ENCODE measurements at regions not wholly inside any gene's neighbourhood (a gene's known extent, or its start where the extent isn't known, plus 50 kb on each side); places are given as distances from the start of the nearest gene placed in this dataset.

DNA sequence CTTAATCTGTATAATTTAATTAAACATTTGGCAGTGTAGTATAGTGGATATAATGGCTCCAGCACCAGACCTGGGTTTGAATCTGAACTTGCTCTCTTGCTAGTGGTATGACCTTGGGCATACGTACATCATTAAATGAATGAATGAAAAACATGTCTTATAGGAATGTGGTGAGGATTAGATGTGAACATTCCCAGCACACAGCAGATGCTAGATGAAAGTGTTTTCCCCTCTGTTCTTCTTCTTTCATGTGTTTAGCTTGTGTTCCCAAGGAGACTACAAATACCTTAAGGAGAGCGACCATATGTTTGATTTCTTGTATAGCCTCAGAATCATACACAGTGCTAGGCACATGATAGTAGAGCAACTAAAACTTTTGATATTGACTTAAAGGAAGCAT lies 56.5 kb downstream of the CT47B1 start:
- no peak for DNase-seq (ENCODE audit: low spot score)

DNA sequence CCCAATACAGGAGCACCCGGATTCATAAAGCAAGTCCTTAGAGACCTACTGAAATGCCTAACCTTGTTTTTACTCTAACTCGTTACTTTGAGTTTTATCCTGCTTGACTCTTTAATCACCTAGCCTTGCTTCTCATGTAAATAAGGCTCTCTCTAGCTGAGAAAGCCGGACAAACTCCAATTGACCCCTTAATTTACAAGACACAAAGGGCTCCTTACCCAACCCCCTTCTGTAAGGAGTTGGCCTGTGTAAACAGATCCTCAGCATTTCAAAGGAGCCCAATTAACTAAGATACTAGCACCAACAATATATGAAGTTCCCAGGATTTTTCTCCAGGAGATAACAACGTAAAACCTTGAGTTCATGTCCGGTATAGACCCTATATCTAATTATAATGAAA lies 61.7 kb downstream of the CT47B1 start:
- DNase-seq (ENCODE audit: low spot score) = no peak

DNA sequence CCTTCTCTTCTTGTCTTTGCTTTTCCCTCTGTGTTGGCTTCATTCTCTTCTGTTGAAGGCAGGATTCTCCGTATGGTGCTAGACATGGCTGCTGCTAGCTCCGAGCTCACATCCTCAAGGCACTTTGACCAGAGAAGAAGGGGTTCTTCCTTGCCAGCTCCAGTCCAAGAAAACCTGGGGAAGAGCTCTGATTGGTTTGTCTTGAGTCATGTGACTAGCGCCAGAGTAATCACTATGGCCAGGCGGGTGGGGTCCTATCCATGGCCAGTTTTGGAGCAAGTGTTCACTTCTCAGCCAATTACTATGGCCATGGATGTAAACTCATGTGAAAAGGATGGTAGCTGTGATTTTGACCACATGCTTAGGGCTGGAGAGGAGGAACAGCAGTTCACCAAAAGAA lies 74.2 kb downstream of the CT47B1 start:
- DNase-seq (ENCODE audit: low spot score) = no peak

DNA sequence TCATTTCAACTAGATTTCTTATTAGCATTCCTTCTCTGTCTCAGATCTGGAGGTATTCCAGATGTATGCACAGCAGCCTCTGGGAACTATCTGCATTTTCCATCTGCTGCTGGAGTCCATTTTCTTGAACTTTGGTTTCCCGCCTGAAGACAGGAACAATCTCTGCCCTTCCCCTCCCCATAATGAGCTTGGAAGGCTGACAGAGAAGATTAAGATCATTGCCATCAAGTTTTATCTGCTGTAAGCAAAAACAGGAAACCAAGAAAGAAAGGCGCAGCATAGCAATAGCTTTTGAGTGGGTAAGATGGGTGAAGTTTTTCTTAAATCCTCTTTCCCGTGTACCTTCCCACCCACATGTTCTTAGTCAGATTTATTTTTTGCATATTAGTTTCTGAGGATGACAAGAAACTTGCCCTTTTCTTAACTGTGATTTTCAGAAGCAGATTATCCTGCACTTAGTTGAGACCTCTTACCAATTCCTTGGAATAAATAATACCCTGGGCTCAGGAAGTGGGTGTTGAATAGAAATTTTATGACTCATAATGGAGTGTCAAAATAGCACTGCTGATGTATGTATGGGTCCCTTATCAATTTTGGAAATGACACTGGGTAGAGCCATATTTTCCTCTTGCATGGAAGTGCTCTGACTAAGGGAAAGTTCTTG lies 78.3 kb downstream of the CT47B1 start:
- no peak for DNase-seq (ENCODE audit: low spot score)

DNA sequence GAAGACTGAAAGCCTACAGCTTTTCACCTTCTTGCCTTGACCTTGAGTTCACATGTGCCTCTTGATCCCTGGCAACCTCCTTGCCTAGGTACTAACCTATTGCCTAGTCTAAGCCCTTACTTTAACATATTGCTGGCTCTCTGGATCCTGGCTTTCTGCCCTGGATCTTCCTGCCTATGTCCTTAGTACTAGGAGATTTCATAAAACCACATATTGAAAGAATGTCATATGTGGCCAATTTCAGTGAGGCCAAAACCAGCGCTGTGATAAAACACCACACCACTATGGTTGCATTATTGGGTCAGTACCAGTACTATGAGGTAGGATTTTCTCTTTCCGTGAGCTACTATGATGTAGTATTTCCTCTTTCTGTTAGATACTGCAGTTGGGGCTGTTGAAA lies 80.4 kb downstream of the CT47B1 start:
- no peak for DNase-seq (ENCODE audit: low spot score)

DNA sequence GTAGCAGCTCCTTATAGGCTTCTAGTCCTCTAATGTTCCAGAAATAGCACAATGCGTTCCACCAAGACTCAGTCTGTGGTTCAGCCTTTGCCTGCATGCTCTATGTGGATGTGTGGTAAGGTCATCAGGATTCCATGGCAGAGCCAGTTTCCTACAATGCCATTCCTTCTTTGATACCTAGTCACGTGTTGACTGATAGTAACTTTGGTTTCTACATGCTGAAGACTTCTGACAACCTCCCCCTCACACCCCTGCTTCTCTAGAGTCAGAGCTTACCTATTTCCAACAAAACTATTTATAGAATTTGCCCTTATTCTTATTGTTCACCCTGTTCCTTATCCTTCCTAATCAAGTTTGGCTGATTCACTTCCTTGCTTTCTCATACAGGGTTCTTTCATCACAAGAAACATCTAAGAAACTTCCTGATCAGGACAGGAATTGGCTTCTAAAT lies 81.1 kb downstream of the CT47B1 start:
- no peak for DNase-seq (ENCODE audit: low spot score)

DNA sequence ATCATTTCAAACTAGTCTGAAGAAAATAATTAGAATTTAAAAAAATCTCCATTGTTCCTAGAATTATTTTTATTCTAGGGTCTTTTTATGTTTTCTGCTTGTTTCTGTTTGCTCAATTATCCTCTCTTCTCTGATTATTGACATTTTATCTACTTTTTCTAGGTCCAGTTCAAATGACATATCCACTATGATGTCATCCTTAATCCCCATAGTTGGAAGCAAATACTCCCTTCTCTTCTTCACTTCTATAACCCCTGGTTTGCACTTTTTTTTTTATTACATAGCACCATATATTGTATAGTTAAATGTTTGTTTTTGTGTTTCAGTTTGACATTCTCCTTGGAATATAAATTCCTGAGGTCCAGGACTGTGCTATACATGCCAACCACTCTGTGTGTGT lies 82.6 kb downstream of the CT47B1 start:
- DNase-seq (ENCODE audit: low spot score) = no peak

DNA sequence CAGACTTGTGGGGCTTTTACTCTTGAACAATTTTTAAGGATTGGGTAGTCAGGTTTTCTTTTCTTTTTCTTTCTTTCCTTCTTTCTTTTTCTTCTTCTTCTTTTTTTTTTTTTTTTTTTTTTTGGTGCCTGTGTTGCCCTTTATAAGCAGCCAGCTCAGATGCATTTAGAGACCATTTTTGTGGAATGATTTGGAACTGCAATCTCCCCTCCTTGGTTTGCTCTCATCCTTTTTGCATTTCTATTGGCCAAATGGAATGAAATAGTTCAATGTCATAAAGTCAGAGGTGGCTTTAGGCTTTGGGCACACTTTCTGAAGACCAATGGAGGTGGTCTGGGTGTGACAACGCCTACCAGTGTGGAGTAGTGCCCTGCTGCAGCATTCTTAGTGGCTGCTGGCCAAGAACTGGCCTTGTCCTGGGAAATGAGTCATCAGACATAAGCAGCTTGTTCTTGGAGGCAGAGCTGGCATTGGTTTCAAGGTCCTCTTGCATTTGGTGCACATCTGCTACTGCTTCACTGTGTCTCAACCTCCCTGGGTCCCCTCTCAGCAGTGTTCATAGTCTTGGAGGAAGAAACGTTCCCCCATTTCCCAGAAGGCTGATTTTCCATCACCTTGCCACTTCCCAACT lies 84.5 kb downstream of the CT47B1 start:
- peak; percentile 87 for DNase-seq (ENCODE audit: low spot score)

DNA sequence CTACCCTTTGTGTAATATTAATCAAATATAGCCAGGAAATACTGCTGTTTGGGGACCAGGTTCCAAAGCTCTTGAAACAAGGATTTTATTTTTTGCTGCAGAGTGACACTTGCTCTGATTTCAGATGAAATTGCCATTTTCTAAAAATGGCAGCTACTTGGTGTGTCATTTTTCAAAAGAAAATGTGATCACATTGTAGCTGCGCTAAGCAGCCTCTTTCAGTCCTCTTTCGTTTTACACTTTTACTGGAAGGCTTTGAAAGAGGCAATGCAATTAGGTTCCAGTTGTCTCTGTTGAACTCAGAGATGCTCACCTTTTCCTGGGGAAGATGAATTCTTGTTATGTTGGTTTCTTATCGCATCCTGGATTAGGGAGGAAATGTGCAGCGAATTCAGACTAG lies 85.1 kb downstream of the CT47B1 start:
- no peak for DNase-seq (ENCODE audit: low spot score)

DNA sequence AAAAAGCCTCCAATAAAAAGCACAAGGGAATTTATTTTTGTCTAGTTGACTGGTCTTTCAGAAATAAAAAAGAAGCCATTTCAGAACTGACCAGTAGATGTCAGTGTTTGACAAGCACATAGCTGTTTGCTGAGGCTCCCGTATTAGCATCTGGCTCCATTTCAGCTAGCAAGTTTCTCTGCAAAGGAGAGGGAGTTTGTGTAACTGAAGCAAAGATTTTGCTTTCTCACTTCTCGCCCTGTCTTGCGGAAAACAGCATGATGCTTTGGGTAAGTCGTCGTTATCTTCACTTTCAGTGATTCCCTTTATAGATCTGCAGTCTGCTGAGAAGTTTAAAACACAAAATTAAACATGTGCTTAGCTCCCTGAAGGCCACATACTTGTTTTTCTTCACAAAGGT lies 85.5 kb downstream of the CT47B1 start:
- peak; percentile 66 for DNase-seq (ENCODE audit: low spot score)

DNA sequence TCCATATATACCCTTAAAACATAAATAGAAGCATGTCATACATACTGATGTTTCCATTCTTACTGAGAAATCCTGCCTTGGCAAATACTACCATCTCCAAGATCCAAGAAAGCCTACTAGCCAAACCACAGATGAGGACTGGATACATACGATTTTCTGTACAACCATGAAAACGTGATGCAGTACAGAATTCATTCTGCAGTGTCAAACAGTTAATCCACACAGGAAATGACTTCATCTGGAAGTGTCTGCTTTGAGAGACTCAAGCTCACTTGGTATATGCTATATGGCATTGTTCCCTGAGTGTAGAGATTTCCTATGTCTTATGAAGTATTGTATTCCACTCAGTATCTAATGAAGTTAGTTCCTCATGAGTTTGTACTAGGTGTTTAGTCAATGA lies 94.3 kb downstream of the CT47B1 start:
- peak; percentile 35 for DNase-seq (ENCODE audit: low spot score)

DNA sequence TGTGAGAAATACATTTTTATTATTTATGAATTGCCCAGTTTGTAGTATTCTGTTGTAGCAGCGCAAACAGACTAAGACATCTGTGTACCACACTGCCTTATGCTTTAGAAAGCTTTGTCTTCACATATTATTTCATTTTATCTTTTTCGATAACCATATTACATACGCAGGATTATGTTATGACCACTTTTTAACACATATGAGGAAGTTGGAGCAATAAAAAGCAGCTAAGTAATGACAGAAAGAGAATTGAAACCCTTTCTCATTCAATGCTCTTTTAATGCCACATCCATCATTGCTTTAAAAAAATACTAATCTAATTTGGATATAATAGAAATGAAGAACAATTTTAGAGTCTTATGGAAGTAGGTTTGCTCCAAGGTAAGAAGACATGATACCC lies 99.7 kb downstream of the CT47B1 start:
- no peak for DNase-seq (ENCODE audit: low spot score)

DNA sequence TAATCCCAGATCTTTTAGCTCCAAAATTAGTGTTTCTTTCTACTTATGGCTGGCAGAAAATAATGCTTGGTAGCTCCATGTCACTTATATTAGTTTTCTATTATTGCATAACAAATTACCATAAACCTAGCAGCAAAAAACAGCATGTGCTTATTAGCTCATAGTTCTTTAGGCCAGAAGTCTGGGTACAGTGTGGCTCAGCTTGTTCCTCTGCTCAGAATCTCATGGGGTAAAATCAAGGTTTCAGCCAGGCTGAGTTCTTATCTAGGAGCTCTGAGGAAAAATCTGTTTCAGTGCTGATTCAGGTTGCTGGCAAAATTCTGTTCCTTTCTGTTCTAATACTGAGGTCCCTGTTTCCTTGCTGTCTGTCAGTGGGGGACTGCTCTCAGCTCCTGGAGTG lies 101.1 kb downstream of the CT47B1 start:
- no peak for DNase-seq (ENCODE audit: low spot score)

DNA sequence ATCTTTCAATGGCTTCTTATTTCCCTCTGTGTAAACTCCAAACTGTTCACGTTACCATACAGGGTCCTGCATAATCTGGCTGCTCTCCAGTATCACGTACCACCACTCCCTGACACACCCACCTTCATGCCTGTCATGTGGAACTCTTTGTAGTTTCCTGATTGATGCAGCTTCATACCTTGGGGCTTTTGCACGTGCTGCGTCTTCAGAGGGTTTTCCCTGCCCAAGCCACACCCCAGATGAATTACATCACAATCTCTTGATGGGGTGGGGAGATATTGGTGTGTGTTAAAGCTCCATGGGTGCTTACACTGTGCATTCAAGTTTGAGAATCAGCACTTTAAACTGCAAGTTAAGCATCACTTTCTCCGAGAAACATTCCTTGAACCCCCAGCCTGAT lies 101.9 kb downstream of the CT47B1 start:
- no peak for DNase-seq (ENCODE audit: low spot score)

DNA sequence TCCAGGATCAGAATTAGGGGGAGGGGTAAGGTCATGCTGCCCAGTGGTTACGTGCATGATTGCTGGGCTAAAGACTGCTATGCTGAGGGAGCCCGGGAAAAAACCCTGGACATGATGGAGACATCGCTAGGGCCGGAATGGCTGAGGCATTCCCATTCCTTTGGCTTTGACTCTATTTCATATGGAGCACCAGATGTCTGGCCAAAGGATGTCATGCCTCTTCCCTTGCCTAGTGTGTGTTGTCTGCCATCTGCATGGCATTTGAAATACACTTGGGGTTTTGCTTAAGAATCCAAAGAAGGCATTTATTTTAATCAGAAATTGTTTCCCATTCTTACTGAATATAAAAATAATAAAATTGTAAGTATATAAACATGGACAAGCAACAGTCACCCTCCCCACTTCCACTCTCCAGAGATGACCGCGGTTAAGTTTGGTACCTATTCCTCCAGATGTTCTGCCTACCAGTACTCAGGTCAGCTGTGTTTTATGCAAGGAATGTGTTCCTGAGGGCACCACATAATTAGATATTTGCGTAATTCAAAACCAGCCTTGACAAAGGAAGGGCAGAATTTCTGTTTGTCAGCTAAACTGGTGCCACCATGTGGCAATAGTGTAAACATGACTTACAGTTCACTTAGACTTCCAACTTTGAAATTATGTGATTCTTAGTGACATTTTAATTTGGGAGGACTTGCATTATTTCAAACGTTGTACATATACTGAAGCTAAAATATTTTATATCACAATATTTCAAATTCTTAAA lies 105.9 kb downstream of the CT47B1 start:
- peak; percentile 83 for DNase-seq (ENCODE audit: low spot score)

DNA sequence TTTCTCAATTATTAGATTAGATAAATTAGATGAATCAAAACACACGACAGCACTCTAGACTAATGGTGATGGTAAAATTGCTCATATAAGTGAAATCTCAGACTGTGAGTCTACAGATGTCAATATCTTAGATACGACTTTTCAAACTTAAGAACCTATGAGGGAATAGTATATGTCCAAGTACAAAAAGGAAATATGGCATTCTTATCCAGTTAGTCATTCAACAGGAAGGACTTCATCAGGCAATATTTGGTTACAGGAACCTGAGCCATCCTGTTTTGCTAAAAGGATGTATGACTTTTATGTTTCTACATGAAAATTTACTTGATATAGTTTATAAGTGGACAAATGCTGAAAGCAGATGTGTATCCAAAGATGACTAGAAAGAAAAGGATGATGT lies 107.0 kb downstream of the CT47B1 start:
- DNase-seq (ENCODE audit: low spot score) = peak; percentile 11

DNA sequence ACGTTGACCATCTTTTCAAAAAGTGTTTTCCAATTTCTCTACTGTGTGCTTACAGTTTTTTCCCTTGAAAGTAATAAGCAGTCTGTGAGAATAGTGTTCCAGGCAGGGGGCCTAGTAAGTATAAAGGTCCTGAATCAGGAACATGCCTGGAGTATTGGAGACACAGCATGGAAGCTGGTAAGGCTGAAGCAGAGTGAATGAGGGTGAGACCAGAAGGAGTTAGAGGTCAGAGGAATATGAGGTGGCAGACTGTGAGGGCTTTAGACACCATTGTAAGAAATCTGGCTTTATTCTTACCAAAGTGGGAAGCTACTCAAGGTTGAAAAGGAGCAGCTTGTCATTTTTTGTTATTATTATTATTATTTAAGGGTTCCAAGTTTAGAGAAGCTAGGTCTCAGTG lies 107.4 kb downstream of the CT47B1 start:
- no peak for DNase-seq (ENCODE audit: low spot score)

DNA sequence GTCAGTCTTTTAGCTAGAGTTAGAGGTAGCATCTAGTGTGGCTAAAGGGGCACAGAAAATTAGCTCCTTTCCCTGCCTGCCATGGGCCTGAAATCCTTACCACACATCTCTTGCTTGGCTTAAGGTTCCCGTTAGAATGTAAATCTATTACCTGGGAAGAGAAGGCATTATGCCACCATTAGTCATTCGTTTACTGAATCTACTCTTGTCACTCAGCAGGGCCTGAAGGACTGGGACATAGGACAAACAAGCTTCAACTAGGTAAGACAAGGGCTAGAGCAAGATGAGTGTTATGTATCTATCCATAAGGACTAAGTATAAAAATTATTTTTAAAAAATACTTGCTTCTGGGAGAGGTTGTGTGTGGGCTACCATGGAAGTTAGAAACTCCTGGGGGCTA lies 112.4 kb downstream of the CT47B1 start:
- no peak for DNase-seq (ENCODE audit: low spot score)

DNA sequence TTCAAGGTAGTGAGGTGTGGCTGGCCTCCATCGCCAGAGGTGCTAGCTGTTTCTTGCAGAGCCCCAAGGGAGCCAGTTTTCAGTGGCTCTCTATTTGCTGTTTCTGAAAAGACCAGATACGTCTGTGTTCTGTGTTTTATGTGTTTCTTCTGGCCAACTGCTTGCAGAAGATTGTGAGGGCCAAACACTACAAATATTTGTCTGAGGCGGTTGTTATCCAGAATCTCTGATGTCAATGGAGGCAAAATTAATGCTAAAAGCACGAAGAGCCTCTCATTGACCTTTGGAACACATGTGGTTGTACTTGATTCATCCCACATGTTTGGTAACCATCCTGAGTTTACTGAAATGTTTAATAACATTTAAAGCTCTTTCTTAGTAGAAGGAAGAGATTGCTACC lies 113.9 kb downstream of the CT47B1 start:
- DNase-seq (ENCODE audit: low spot score) = no peak

DNA sequence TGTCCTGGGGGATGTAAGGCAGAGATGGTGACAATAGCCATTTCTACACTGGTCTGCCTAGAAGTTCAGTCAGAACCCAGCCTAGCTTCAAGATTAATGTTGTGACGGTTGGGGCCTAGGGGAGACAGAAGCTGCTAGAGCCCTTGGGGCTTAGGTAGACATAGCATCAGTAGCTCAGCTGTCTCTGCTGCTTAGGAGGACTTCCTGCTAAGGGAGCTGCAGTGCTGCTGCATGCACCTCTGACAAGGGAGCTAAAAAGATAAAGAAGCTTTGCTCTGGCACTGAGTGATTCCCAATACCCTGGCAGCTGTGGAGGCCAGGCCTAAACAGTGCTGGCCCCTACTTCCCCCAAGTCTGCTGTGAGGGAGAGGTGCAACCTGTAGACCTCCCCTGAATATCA lies 116.0 kb downstream of the CT47B1 start:
- no peak for DNase-seq (ENCODE audit: low spot score)

DNA sequence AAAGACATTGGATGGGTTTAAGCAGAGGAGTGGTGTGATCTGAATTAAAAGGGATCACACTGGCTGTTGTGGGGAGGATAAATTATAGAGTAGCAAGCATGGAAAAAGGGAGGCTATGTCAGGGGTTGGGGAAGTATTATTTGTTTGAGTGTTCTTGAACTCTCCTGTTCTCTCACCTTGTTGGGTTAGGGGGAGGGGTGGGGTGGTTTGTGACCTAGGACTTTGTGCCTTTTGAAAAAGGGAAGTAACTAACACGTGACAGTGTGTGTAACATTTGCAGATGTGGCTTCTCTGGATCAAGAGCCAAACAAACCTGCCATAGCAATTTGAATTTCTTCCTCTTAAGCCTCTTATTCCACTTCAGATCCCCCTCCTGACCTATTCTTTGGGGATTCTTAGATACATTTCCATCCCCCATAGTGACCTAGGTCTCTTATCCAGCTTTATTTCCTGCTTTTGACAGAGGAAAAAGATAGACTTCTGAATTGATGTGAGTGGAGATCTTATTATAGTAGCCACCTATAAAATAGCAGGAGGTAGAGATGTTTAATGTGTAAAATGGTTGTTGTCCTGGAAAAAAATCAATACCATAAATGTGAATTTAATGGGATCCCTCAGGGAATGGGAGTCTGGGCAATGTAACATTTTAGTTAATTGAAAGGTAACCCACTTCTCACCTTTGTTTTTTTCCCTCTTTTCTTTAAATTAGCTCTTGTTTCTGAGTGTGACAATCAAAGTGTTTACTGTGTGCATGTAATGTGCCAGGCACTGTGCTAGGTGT lies 120.4 kb downstream of the CT47B1 start:
- DNase-seq (ENCODE audit: low spot score) = no peak
